ENCODE measurements at regions not wholly inside any gene's neighbourhood (a gene's known extent, or its start where the extent isn't known, plus 50 kb on each side); places are given as distances from the start of the nearest gene placed in this dataset.

DNA sequence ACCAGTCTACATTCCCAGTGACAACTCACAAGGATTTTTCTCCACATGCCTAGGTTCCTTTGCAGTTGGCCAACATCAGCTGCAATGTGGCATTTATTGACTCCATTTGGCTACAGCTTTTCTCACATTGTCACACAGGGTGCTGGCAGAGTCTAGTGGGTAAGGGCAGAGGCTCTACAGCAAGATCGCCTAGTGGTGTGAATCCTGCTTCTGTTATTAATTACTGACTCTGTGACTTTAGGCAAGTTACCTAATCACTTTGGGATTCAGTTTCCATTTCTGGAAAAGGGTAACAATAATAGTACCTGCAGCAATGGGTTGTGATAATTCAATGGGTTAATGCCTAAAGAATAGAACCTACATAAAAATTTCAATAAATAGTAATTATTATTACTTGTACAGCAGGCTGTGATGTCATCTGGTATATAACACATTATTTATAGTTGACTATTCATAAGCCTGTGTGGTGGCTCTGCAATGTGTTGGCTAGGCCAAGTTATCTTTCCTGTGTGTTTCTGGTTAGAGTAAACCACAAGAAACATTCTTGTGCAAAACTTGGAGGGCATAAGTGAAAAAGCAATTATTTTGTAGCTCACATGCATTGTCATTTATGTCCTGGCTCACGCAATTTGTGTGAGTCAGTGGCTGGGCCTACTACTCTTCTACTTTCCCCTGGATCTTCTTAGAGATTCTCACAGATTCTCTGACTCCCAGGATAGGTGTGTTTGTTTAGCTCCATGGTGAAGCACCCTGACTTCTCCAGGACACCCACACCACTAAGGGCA lies 59.5 kb downstream of the PTGS2 start:
- H3K4me3 ChIP-seq (ENCODE audit: low read depth, low read length): no peak overlapping the region
- TF ChIP-seq POLR2A (IDR thresholded peaks at IDR 0.05; ENCODE audit: extremely low read depth, insufficient read length) (no peak), MYC (IDR thresholded peaks at IDR 0.05; ENCODE audit: low read depth, low read length) (no peak), CTCF (IDR thresholded peaks at IDR 0.05; ENCODE audit: low read depth, low read length) (no peak)
- TF ChIP-seq, protein P1, sequence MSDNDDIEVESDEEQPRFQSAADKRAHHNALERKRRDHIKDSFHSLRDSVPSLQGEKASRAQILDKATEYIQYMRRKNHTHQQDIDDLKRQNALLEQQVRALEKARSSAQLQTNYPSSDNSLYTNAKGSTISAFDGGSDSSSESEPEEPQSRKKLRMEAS (IDR thresholded peaks at IDR 0.05; ENCODE audit: low read depth, low read length): no peak
- DNase-seq (ENCODE audit: low read depth): peak; percentile 61

GRCh38 chr1:186618401-186619170 lies 61.6 kb downstream of the PTGS2 start:
- H3K4me3 ChIP-seq (ENCODE audit: low read depth, low read length): no peak overlapping the region
- TF ChIP-seq, protein P1 (IDR thresholded peaks at IDR 0.05; ENCODE audit: low read depth, low read length): peak; percentile 87
- peak; percentile 86 for TF ChIP-seq MYC (IDR thresholded peaks at IDR 0.05; ENCODE audit: low read depth, low read length)
- no peak for TF ChIP-seq POLR2A (IDR thresholded peaks at IDR 0.05; ENCODE audit: extremely low read depth, insufficient read length)
- DNase-seq (ENCODE audit: low read depth): peak; percentile 88

- DNase-seq (ENCODE audit: low read depth): peak; percentile 22
- TF ChIP-seq, protein P1 (IDR thresholded peaks at IDR 0.05; ENCODE audit: low read depth, low read length): no peak
- TF ChIP-seq CTCF (IDR thresholded peaks at IDR 0.05; ENCODE audit: low read depth, low read length): no peak
- TF ChIP-seq POLR2A (IDR thresholded peaks at IDR 0.05; ENCODE audit: extremely low read depth, insufficient read length): no peak
- TF ChIP-seq MYC (IDR thresholded peaks at IDR 0.05; ENCODE audit: low read depth, low read length): no peak
- H3K4me3 ChIP-seq (ENCODE audit: low read depth, low read length): no peak overlapping the region
These were observed 62.3 kb downstream of the PTGS2 start for GRCh38 chr1:186617926-186618325.

GRCh38 chr1:186616511-186616910 lies 63.7 kb downstream of the PTGS2 start:
- no peak overlapping the region for H3K4me3 ChIP-seq (ENCODE audit: low read depth, low read length)
- no peak for DNase-seq (ENCODE audit: low read depth)
- no peak for TF ChIP-seq POLR2A (IDR thresholded peaks at IDR 0.05; ENCODE audit: extremely low read depth, insufficient read length)
- TF ChIP-seq, protein P1 (IDR thresholded peaks at IDR 0.05; ENCODE audit: low read depth, low read length): no peak
- TF ChIP-seq CTCF (IDR thresholded peaks at IDR 0.05; ENCODE audit: low read depth, low read length): no peak
- no peak for TF ChIP-seq MYC (IDR thresholded peaks at IDR 0.05; ENCODE audit: low read depth, low read length)

DNA sequence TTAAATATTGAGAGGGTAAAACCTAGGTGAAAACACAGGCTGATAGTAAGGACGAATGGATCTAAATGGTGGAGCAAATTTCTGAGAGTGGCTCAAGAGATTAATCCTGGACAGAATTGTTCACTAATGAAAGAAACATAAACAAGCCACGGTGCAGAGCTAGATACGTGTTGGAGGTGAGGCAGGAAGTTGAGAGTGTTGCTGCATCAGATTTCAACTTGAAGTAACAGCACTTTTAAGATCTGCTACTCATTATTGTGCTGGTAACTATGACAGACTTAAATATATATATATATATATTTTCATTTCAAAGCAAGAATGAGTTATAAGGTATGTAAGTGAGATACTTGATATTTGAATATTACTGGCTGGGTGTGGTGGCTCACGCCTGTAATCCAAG lies 64.9 kb downstream of the PTGS2 start:
- H3K4me3 ChIP-seq (ENCODE audit: low read depth, low read length): no peak overlapping the region
- no peak for DNase-seq (ENCODE audit: low read depth)
- TF ChIP-seq MYC (IDR thresholded peaks at IDR 0.05; ENCODE audit: low read depth, low read length): no peak
- TF ChIP-seq, protein P1 (IDR thresholded peaks at IDR 0.05; ENCODE audit: low read depth, low read length): no peak
- no peak for TF ChIP-seq POLR2A (IDR thresholded peaks at IDR 0.05; ENCODE audit: extremely low read depth, insufficient read length)
- TF ChIP-seq CTCF (IDR thresholded peaks at IDR 0.05; ENCODE audit: low read depth, low read length): no peak

DNA sequence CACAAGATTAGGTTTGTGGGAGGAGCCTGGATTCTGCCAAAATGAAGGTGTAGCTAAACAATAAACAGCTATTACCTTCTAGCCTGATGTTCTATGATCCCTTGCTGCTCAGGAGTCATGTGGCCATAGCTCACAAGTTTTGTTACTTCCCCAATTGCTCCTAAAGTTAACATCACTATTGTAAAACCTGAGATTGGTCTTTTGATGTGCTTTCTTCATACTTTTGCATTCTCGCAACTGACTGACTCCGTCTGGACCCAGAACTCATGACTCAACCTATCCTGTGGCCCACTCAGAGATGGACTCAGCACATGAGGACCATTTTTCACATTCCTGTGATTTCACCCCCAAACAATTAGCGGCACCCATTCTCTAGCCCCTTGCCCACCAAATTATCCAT lies 69.1 kb downstream of the PTGS2 start:
- TF ChIP-seq, protein P1 (IDR thresholded peaks at IDR 0.05; ENCODE audit: low read depth, low read length): no peak
- TF ChIP-seq CTCF (IDR thresholded peaks at IDR 0.05; ENCODE audit: low read depth, low read length) (no peak), POLR2A (IDR thresholded peaks at IDR 0.05; ENCODE audit: extremely low read depth, insufficient read length) (no peak), MYC (IDR thresholded peaks at IDR 0.05; ENCODE audit: low read depth, low read length) (no peak)
- no peak overlapping the region for H3K4me3 ChIP-seq (ENCODE audit: low read depth, low read length)
- no peak for DNase-seq (ENCODE audit: low read depth)

Data from NB4 (cell line).